ENCODE measurements at regions not wholly inside any gene's neighbourhood (a gene's known extent, or its start where the extent isn't known, plus 50 kb on each side); places are given as distances from the start of the nearest gene placed in this dataset.
"Not testable (repeated sequence)": the region's sequence is repeated elsewhere in the genome, so short reads cannot be mapped to it uniquely, and the experiment has no call there.

GRCh38 chr3:191686626-191687025 lies 225.7 kb downstream of the PYDC2 start:
- Histone ChIP-seq H3K36me3 (ENCODE audit: control insufficient read depth in 1 of 2, insufficient read depth in 2 of 2, low read length in 2 of 2) (no peaks in the 10 kb centered on the region), H3K9me3 (ENCODE audit: control insufficient read depth in 1 of 2, low read length in 2 of 2) (no peaks in the 10 kb centered on the region), H3K27ac (ENCODE audit: low read depth, low read length) (no peak overlapping the region), H3K4me3 (ENCODE audit: low read depth in 1 of 2, low read length in 2 of 2) (no peak overlapping the region), H3K27me3 (ENCODE audit: control insufficient read depth in 1 of 2, insufficient read depth in 2 of 2, low read length in 2 of 2) (no peaks in the 10 kb centered on the region), H3K4me1 (ENCODE audit: control insufficient read depth in 1 of 2, insufficient read depth in 2 of 2, low read length in 2 of 2) (no peaks in the 10 kb centered on the region), H3K9ac (ENCODE audit: low read depth in 1 of 2, low read length in 2 of 2) (no peak overlapping the region)

GRCh38 chr3:191688756-191689433 lies 227.9 kb downstream of the PYDC2 start:
- H3K4me1 ChIP-seq (ENCODE audit: control insufficient read depth in 1 of 2, insufficient read depth in 2 of 2, low read length in 2 of 2), result no peaks in the 10 kb centered on the region
- H3K27ac ChIP-seq (ENCODE audit: low read depth, low read length), result no peak overlapping the region
- H3K9ac ChIP-seq (ENCODE audit: low read depth in 1 of 2, low read length in 2 of 2), result no peak overlapping the region
- no peak overlapping the region for H3K4me3 ChIP-seq (ENCODE audit: low read depth in 1 of 2, low read length in 2 of 2)
- H3K9me3 ChIP-seq (ENCODE audit: control insufficient read depth in 1 of 2, low read length in 2 of 2), result no peaks in the 10 kb centered on the region
- H3K27me3 ChIP-seq (ENCODE audit: control insufficient read depth in 1 of 2, insufficient read depth in 2 of 2, low read length in 2 of 2), result no peaks in the 10 kb centered on the region
- H3K36me3 ChIP-seq (ENCODE audit: control insufficient read depth in 1 of 2, insufficient read depth in 2 of 2, low read length in 2 of 2), result no peaks in the 10 kb centered on the region

- H3K4me1 ChIP-seq (ENCODE audit: control insufficient read depth in 1 of 2, insufficient read depth in 2 of 2, low read length in 2 of 2), result not testable (repeated sequence)
These were observed 230.2 kb downstream of the PYDC2 start for GRCh38 chr3:191691184-191691583.

GRCh38 chr3:191695131-191695814 lies 234.3 kb downstream of the PYDC2 start:
- Histone ChIP-seq H3K27ac (ENCODE audit: low read depth, low read length) (no peak overlapping the region), H3K9ac (ENCODE audit: low read depth in 1 of 2, low read length in 2 of 2) (no peak overlapping the region), H3K27me3 (ENCODE audit: control insufficient read depth in 1 of 2, insufficient read depth in 2 of 2, low read length in 2 of 2) (no peaks in the 10 kb centered on the region), H3K9me3 (ENCODE audit: control insufficient read depth in 1 of 2, low read length in 2 of 2) (no peaks in the 10 kb centered on the region), H3K36me3 (ENCODE audit: control insufficient read depth in 1 of 2, insufficient read depth in 2 of 2, low read length in 2 of 2) (no peaks in the 10 kb centered on the region), H3K4me3 (ENCODE audit: low read depth in 1 of 2, low read length in 2 of 2) (no peak overlapping the region), H3K4me1 (ENCODE audit: control insufficient read depth in 1 of 2, insufficient read depth in 2 of 2, low read length in 2 of 2) (no peaks in the 10 kb centered on the region)

More at GRCh38 chr3:191691184-191691583, 230.2 kb downstream of the PYDC2 start:
- not testable (repeated sequence) for H3K9me3 ChIP-seq (ENCODE audit: control insufficient read depth in 1 of 2, low read length in 2 of 2); H3K9ac ChIP-seq (ENCODE audit: low read depth in 1 of 2, low read length in 2 of 2); H3K27ac ChIP-seq (ENCODE audit: low read depth, low read length); H3K4me3 ChIP-seq (ENCODE audit: low read depth in 1 of 2, low read length in 2 of 2); H3K36me3 ChIP-seq (ENCODE audit: control insufficient read depth in 1 of 2, insufficient read depth in 2 of 2, low read length in 2 of 2); H3K27me3 ChIP-seq (ENCODE audit: control insufficient read depth in 1 of 2, insufficient read depth in 2 of 2, low read length in 2 of 2)

- no peak overlapping the region for H3K4me3 ChIP-seq (ENCODE audit: low read depth in 1 of 2, low read length in 2 of 2)
- no peak overlapping the region for H3K9ac ChIP-seq (ENCODE audit: low read depth in 1 of 2, low read length in 2 of 2)
- H3K4me1 ChIP-seq (ENCODE audit: control insufficient read depth in 1 of 2, insufficient read depth in 2 of 2, low read length in 2 of 2), result no peaks in the 10 kb centered on the region
- no peaks in the 10 kb centered on the region for H3K9me3 ChIP-seq (ENCODE audit: control insufficient read depth in 1 of 2, low read length in 2 of 2)
- no peaks in the 10 kb centered on the region for H3K27me3 ChIP-seq (ENCODE audit: control insufficient read depth in 1 of 2, insufficient read depth in 2 of 2, low read length in 2 of 2)
- H3K27ac ChIP-seq (ENCODE audit: low read depth, low read length), result no peak overlapping the region
- H3K36me3 ChIP-seq (ENCODE audit: control insufficient read depth in 1 of 2, insufficient read depth in 2 of 2, low read length in 2 of 2), result no peaks in the 10 kb centered on the region
These were observed 234.8 kb downstream of the PYDC2 start for GRCh38 chr3:191695815-191696153.

- no peak overlapping the region for H3K4me3 ChIP-seq (ENCODE audit: low read depth in 1 of 2, low read length in 2 of 2)
These were observed 235.4 kb downstream of the PYDC2 start for GRCh38 chr3:191696348-191696747.

GRCh38 chr3:191699546-191699945 lies 238.6 kb downstream of the PYDC2 start:
- no peaks in the 10 kb centered on the region for H3K36me3 ChIP-seq (ENCODE audit: control insufficient read depth in 1 of 2, insufficient read depth in 2 of 2, low read length in 2 of 2)

More at GRCh38 chr3:191696348-191696747, 235.4 kb downstream of the PYDC2 start:
- no peak overlapping the region for H3K27ac ChIP-seq (ENCODE audit: low read depth, low read length)
- no peaks in the 10 kb centered on the region for H3K27me3 ChIP-seq (ENCODE audit: control insufficient read depth in 1 of 2, insufficient read depth in 2 of 2, low read length in 2 of 2)
- H3K36me3 ChIP-seq (ENCODE audit: control insufficient read depth in 1 of 2, insufficient read depth in 2 of 2, low read length in 2 of 2), result no peaks in the 10 kb centered on the region
- peaks cover 0 to 1% of the 10 kb centered on the region in 2 donors for H3K9me3 ChIP-seq (ENCODE audit: control insufficient read depth in 1 of 2, low read length in 2 of 2)
- H3K9ac ChIP-seq (ENCODE audit: low read depth in 1 of 2, low read length in 2 of 2), result no peak overlapping the region
- no peaks in the 10 kb centered on the region for H3K4me1 ChIP-seq (ENCODE audit: control insufficient read depth in 1 of 2, insufficient read depth in 2 of 2, low read length in 2 of 2)

GRCh38 chr3:191702121-191702520 lies 241.2 kb downstream of the PYDC2 start:
- Histone ChIP-seq H3K27ac (ENCODE audit: low read depth, low read length) (no peak overlapping the region), H3K27me3 (ENCODE audit: control insufficient read depth in 1 of 2, insufficient read depth in 2 of 2, low read length in 2 of 2) (no peaks in the 10 kb centered on the region), H3K4me1 (ENCODE audit: control insufficient read depth in 1 of 2, insufficient read depth in 2 of 2, low read length in 2 of 2) (no peaks in the 10 kb centered on the region), H3K36me3 (ENCODE audit: control insufficient read depth in 1 of 2, insufficient read depth in 2 of 2, low read length in 2 of 2) (no peaks in the 10 kb centered on the region), H3K9ac (ENCODE audit: low read depth in 1 of 2, low read length in 2 of 2) (no peak overlapping the region), H3K9me3 (ENCODE audit: control insufficient read depth in 1 of 2, low read length in 2 of 2) (peaks cover 0 to 8% of the 10 kb centered on the region in 2 donors), H3K4me3 (ENCODE audit: low read depth in 1 of 2, low read length in 2 of 2) (no peak overlapping the region)

More at GRCh38 chr3:191699546-191699945, 238.6 kb downstream of the PYDC2 start:
- Histone ChIP-seq H3K27me3 (ENCODE audit: control insufficient read depth in 1 of 2, insufficient read depth in 2 of 2, low read length in 2 of 2) (no peaks in the 10 kb centered on the region), H3K4me1 (ENCODE audit: control insufficient read depth in 1 of 2, insufficient read depth in 2 of 2, low read length in 2 of 2) (no peaks in the 10 kb centered on the region), H3K9ac (ENCODE audit: low read depth in 1 of 2, low read length in 2 of 2) (no peak overlapping the region), H3K9me3 (ENCODE audit: control insufficient read depth in 1 of 2, low read length in 2 of 2) (peaks cover 0 to 8% of the 10 kb centered on the region in 2 donors), H3K27ac (ENCODE audit: low read depth, low read length) (no peak overlapping the region), H3K4me3 (ENCODE audit: low read depth in 1 of 2, low read length in 2 of 2) (no peak overlapping the region)

GRCh38 chr3:191707817-191708216 lies 246.9 kb downstream of the PYDC2 start:
- Histone ChIP-seq H3K4me1 (ENCODE audit: control insufficient read depth in 1 of 2, insufficient read depth in 2 of 2, low read length in 2 of 2) (no peaks in the 10 kb centered on the region), H3K27me3 (ENCODE audit: control insufficient read depth in 1 of 2, insufficient read depth in 2 of 2, low read length in 2 of 2) (no peaks in the 10 kb centered on the region), H3K36me3 (ENCODE audit: control insufficient read depth in 1 of 2, insufficient read depth in 2 of 2, low read length in 2 of 2) (no peaks in the 10 kb centered on the region), H3K9ac (ENCODE audit: low read depth in 1 of 2, low read length in 2 of 2) (no peak overlapping the region), H3K27ac (ENCODE audit: low read depth, low read length) (no peak overlapping the region), H3K9me3 (ENCODE audit: control insufficient read depth in 1 of 2, low read length in 2 of 2) (peaks cover 0 to 6% of the 10 kb centered on the region in 2 donors), H3K4me3 (ENCODE audit: low read depth in 1 of 2, low read length in 2 of 2) (no peak overlapping the region)

GRCh38 chr3:191715585-191715984 lies 254.6 kb downstream of the PYDC2 start:
- Histone ChIP-seq H3K9me3 (ENCODE audit: control insufficient read depth in 1 of 2, low read length in 2 of 2) (no peaks in the 10 kb centered on the region), H3K36me3 (ENCODE audit: control insufficient read depth in 1 of 2, insufficient read depth in 2 of 2, low read length in 2 of 2) (no peaks in the 10 kb centered on the region), H3K4me1 (ENCODE audit: control insufficient read depth in 1 of 2, insufficient read depth in 2 of 2, low read length in 2 of 2) (no peaks in the 10 kb centered on the region), H3K9ac (ENCODE audit: low read depth in 1 of 2, low read length in 2 of 2) (no peak overlapping the region), H3K4me3 (ENCODE audit: low read depth in 1 of 2, low read length in 2 of 2) (no peak overlapping the region), H3K27me3 (ENCODE audit: control insufficient read depth in 1 of 2, insufficient read depth in 2 of 2, low read length in 2 of 2) (no peaks in the 10 kb centered on the region), H3K27ac (ENCODE audit: low read depth, low read length) (no peak overlapping the region)

Measured in duodenal mucosa (tissue), 2 donors.